ENCODE measurements at regions not wholly inside any gene's neighbourhood (a gene's known extent, or its start where the extent isn't known, plus 50 kb on each side); places are given as distances from the start of the nearest gene placed in this dataset.

- Histone ChIP-seq H3K36me3 (ENCODE audit: low read depth, missing control alignments) (no peaks in the 10 kb centered on the region), H3K27me3 (no peaks in the 10 kb centered on the region)
Observed at GRCh38 chr21:20266441-20266710, 731.8 kb upstream of the NCAM2 start.

GRCh38 chr21:20270365-20271055 lies 727.7 kb upstream of the NCAM2 start:
- no peak for DNase-seq

More at GRCh38 chr21:20266441-20266710, 731.8 kb upstream of the NCAM2 start:
- Histone ChIP-seq H3K27ac (no peak overlapping the region), H3K9me3 (no peaks in the 10 kb centered on the region), H3K4me3 (no peak overlapping the region), H3K4me1 (no peaks in the 10 kb centered on the region)
- DNase-seq: no peak
- no peak for TF ChIP-seq POLR2A (IDR thresholded peaks at IDR 0.05)
- no peak for TF ChIP-seq CTCF (IDR thresholded peaks at IDR 0.05)
- intact Hi-C loops (cut with DNase I; ENCODE audit: low total_unique reads): no loop called here
- WGBS, 2 donors: 73 to 84% methylated on average over 2 of the region's 2 CpGs

GRCh38 chr21:20272791-20273362 lies 725.3 kb upstream of the NCAM2 start:
- Histone ChIP-seq H3K36me3 (ENCODE audit: low read depth, missing control alignments) (no peaks in the 10 kb centered on the region), H3K4me1 (no peaks in the 10 kb centered on the region), H3K4me3 (no peak overlapping the region), H3K9me3 (no peaks in the 10 kb centered on the region), H3K27ac (no peak overlapping the region), H3K27me3 (no peaks in the 10 kb centered on the region)
- no peak for DNase-seq
- intact Hi-C loops (cut with DNase I; ENCODE audit: low total_unique reads): no loop called here
- no peak for TF ChIP-seq CTCF (IDR thresholded peaks at IDR 0.05)
- no peak for TF ChIP-seq POLR2A (IDR thresholded peaks at IDR 0.05)
- 53 to 67% methylated on average over 5 of the region's 5 CpGs for WGBS, 2 donors

More at GRCh38 chr21:20270365-20271055, 727.7 kb upstream of the NCAM2 start:
- Histone ChIP-seq H3K4me3 (no peak overlapping the region), H3K9me3 (no peaks in the 10 kb centered on the region), H3K27ac (no peak overlapping the region), H3K27me3 (no peaks in the 10 kb centered on the region), H3K4me1 (no peaks in the 10 kb centered on the region), H3K36me3 (ENCODE audit: low read depth, missing control alignments) (no peaks in the 10 kb centered on the region)
- 89 to 92% methylated on average over 11 of the region's 11 CpGs for WGBS, 2 donors
- intact Hi-C loops (cut with DNase I; ENCODE audit: low total_unique reads): no loop called here
- TF ChIP-seq CTCF (IDR thresholded peaks at IDR 0.05) (no peak), POLR2A (IDR thresholded peaks at IDR 0.05) (no peak)

- TF ChIP-seq POLR2A (IDR thresholded peaks at IDR 0.05) (no peak), CTCF (IDR thresholded peaks at IDR 0.05) (no peak)
- no peaks in the 10 kb centered on the region for H3K27me3 ChIP-seq
- no peaks in the 10 kb centered on the region for H3K9me3 ChIP-seq
- H3K4me3 ChIP-seq: no peak overlapping the region
- no peaks in the 10 kb centered on the region for H3K4me1 ChIP-seq
- H3K27ac ChIP-seq: no peak overlapping the region
- intact Hi-C loops (cut with DNase I; ENCODE audit: low total_unique reads): no loop called here
- no peak for DNase-seq
- H3K36me3 ChIP-seq (ENCODE audit: low read depth, missing control alignments): no peaks in the 10 kb centered on the region
Observed at GRCh38 chr21:20276377-20276776, 721.8 kb upstream of the NCAM2 start.

- 95 to 100% methylated on average over 1 of the region's 1 CpG for WGBS, 2 donors
- intact Hi-C loops (cut with DNase I; ENCODE audit: low total_unique reads): no loop called here
- Histone ChIP-seq H3K36me3 (ENCODE audit: low read depth, missing control alignments) (no peaks in the 10 kb centered on the region), H3K27ac (no peak overlapping the region), H3K9me3 (no peaks in the 10 kb centered on the region), H3K4me3 (no peak overlapping the region), H3K27me3 (no peaks in the 10 kb centered on the region), H3K4me1 (no peaks in the 10 kb centered on the region)
- TF ChIP-seq CTCF (IDR thresholded peaks at IDR 0.05) (no peak), POLR2A (IDR thresholded peaks at IDR 0.05) (no peak)
- DNase-seq: no peak
Observed at GRCh38 chr21:20276954-20277353, 721.3 kb upstream of the NCAM2 start.
